CD14-positive monocyte (primary cell): ENCODE measurements at regions not wholly inside any gene's neighbourhood (a gene's known extent, or its start where the extent isn't known, plus 50 kb on each side); places are given as distances from the start of the nearest gene placed in this dataset.

Source experiments
- DNase-seq, 3 donors: peaks; one replicate each; pipeline ENCODE4 v3.0.0-alpha.2; 2011 to 2022
- H2AFZ ChIP-seq: 2 replicates; pipeline ENCODE4 v1.6.0; 2012; ENCODE audit warnings: mild to moderate bottlenecking, low read depth, low read length, inconsistent platforms; ENCODE audit not compliant: insufficient read depth, poor library complexity, severe bottlenecking
- H3K27ac ChIP-seq, 2 donors: 1 replicate in 1 of 2; 2 replicates in 1 of 2; pipeline ENCODE4 v1.5.1; 2012 to 2013; ENCODE audit warnings: low read length in 2 of 2, control low read depth in 1 of 2, inconsistent platforms in 1 of 2, low read depth in 1 of 2, mild to moderate bottlenecking in 1 of 2
- H3K27me3 ChIP-seq, 2 donors: one replicate each; pipeline versions ENCODE4 v1.6.0 to v1.6.1; 2011 to 2013; ENCODE audit warnings: low read length in 2 of 2; ENCODE audit not compliant: control insufficient read depth in 2 of 2, insufficient read depth in 2 of 2
- H3K36me3 ChIP-seq, 2 donors: replicated peaks in 1 of 2; 1 replicate in 1 of 2; 2 replicates in 1 of 2; pipeline versions ENCODE4 v1.5.1 to v1.6.1; 2012 to 2013; ENCODE audit warnings: low read length in 2 of 2, control low read depth in 1 of 2, inconsistent platforms in 1 of 2, mild to moderate bottlenecking in 1 of 2; ENCODE audit not compliant: insufficient read depth in 2 of 2, control insufficient read depth in 1 of 2
- H3K4me1 ChIP-seq, 2 donors: 1 replicate in 1 of 2; 2 replicates in 1 of 2; pipeline versions ENCODE4 v1.5.1 to v1.6.1; 2012 to 2013; ENCODE audit warnings: low read length in 2 of 2, control low read depth in 1 of 2, inconsistent platforms in 1 of 2, mild to moderate bottlenecking in 1 of 2, moderate library complexity in 1 of 2; ENCODE audit not compliant: insufficient read depth in 2 of 2, control insufficient read depth in 1 of 2
- H3K4me2 ChIP-seq: replicated peaks from 2 replicates; pipeline ENCODE3; 2012; ENCODE audit warnings: low read length, moderate library complexity, mild to moderate bottlenecking; ENCODE audit not compliant: poor library complexity, severe bottlenecking; ENCODE audit errors: extremely low read depth
- H3K4me3 ChIP-seq, 3 experiments: fragments of 200-600 bp in 1 of 3; sonication (generic) in 1 of 3; replicated peaks in 1 of 3; 1 replicate in 2 of 3; 2 replicates in 1 of 3; pipeline ENCODE4 v1.5.1; 2011 to 2013; ENCODE audit warnings: low read length in 3 of 3, mild to moderate bottlenecking in 3 of 3, control low read depth in 2 of 3, low read depth in 2 of 3, inconsistent platforms in 1 of 3, moderate library complexity in 1 of 3
- H3K79me2 ChIP-seq: 2 replicates; pipeline ENCODE4 v1.6.0; 2012; ENCODE audit warnings: mild to moderate bottlenecking, control low read depth, inconsistent platforms, low read length, moderate library complexity; ENCODE audit not compliant: insufficient read depth
- H3K9ac ChIP-seq: 2 replicates; pipeline ENCODE4 v1.6.0; 2017; ENCODE audit warnings: low read length, mild to moderate bottlenecking; ENCODE audit not compliant: insufficient read depth, poor library complexity, severe bottlenecking
- H3K9me3 ChIP-seq, 2 donors: replicated peaks in 1 of 2; 1 replicate in 1 of 2; 2 replicates in 1 of 2; pipeline versions ENCODE4 v1.5.1 to v1.6.1; 2012 to 2013; ENCODE audit warnings: low read length in 2 of 2, control low read depth in 1 of 2; ENCODE audit not compliant: control insufficient read depth in 1 of 2, insufficient read depth in 1 of 2
- H4K20me1 ChIP-seq: 2 replicates; pipeline ENCODE4 v1.6.0; 2012; ENCODE audit warnings: mild to moderate bottlenecking, low read length, control low read depth, moderate library complexity; ENCODE audit not compliant: insufficient read depth
- H3K27ac Mint-ChIP-seq, 7 donors: one replicate each; pipeline ENCODE4 v1.8.0; 2020; ENCODE audit warnings: mild to moderate bottlenecking in 7 of 7, mixed read lengths in 7 of 7, moderate library complexity in 6 of 7, inconsistent platforms in 2 of 7
- H3K27me3 Mint-ChIP-seq, 3 donors: one replicate each; pipeline ENCODE4 v1.8.0; 2021 to 2022; ENCODE audit warnings: low read depth in 3 of 3, mild to moderate bottlenecking in 3 of 3, mixed read lengths in 3 of 3, moderate library complexity in 3 of 3, inconsistent platforms in 1 of 3
- H3K36me3 Mint-ChIP-seq, 2 donors: one replicate each; pipeline ENCODE4 v1.8.0; 2020; ENCODE audit warnings: mixed read lengths in 2 of 2, inconsistent platforms in 1 of 2, mild to moderate bottlenecking in 1 of 2
- H3K4me1 Mint-ChIP-seq: one replicate; pipeline ENCODE4 v1.8.0; 2020; ENCODE audit warnings: mild to moderate bottlenecking, mixed read lengths
- H3K4me3 Mint-ChIP-seq, 2 donors: one replicate each; pipeline ENCODE4 v1.8.0; 2020; ENCODE audit warnings: mild to moderate bottlenecking in 2 of 2, mixed read lengths in 2 of 2, moderate library complexity in 1 of 2
- H3K9me3 Mint-ChIP-seq, 7 donors: one replicate each; pipeline ENCODE4 v1.8.0; 2020 to 2022; ENCODE audit warnings: mixed read lengths in 7 of 7, mild to moderate bottlenecking in 6 of 7, moderate library complexity in 6 of 7, inconsistent platforms in 2 of 7
- CTCF ChIP-seq: fragments of 200-600 bp; IDR thresholded peaks from one replicate; pipeline ENCODE4 v1.8.0; 2022; ENCODE audit warnings: antibody characterized with exemption, mild to moderate bottlenecking
- WGBS: methylation state at CpG from one replicate; pipeline ENCODE4 v1.1.5; 2013; ENCODE audit warnings: missing lambda C conversion rate; ENCODE audit not compliant: insufficient coverage; 5-methylcytosine and 5-hydroxymethylcytosine counted together
- intact Hi-C, 2 donors: fragments of 100-400 bp; cut with micrococcal nuclease; formaldehyde crosslinking; loops; one replicate each; pipeline versions ENCODE4 v1.15.0 to v1.15.1; 2023

GRCh38 chr13:50419331-50419865 is 404.2 kb downstream of the KCNRG start:
- Histone ChIP-seq H2AFZ (no peak overlapping the region), H3K4me1 (no peaks in the 10 kb centered on the region), H3K79me2 (no peaks in the 10 kb centered on the region), H3K4me3 (no peak overlapping the region), H3K27me3 (no peaks in the 10 kb centered on the region), H3K9me3 (peaks cover 0 to 6% of the 10 kb centered on the region in 2 donors), H3K36me3 (no peaks in the 10 kb centered on the region), H3K9ac (no peak overlapping the region), H4K20me1 (no peaks in the 10 kb centered on the region), H3K4me2 (no peak overlapping the region), H3K27ac (no peak overlapping the region)
- no CpG with 5 or more reads among the region's 2 CpGs for WGBS
- peaks cover 0 to 14% (median 4%) of the 10 kb centered on the region in 7 donors for H3K9me3 Mint-ChIP-seq
- peaks cover 0 to 2% (median 0%) of the 10 kb centered on the region in 3 donors for H3K27me3 Mint-ChIP-seq
- DNase-seq: no peak
- no peak overlapping the region for H3K4me3 Mint-ChIP-seq
- no peak overlapping the region for H3K27ac Mint-ChIP-seq
- TF ChIP-seq CTCF: no peak
- no peaks in the 10 kb centered on the region for H3K36me3 Mint-ChIP-seq
- intact Hi-C loops: no loop called here
- peaks cover 2% of the 10 kb centered on the region for H3K4me1 Mint-ChIP-seq

- Mint-ChIP-seq H3K4me1 (peaks cover 3% of the 10 kb centered on the region), H3K4me3 (no peak overlapping the region), H3K9me3 (peaks cover 0 to 13% (median 4%) of the 10 kb centered on the region in 7 donors), H3K27ac (no peak overlapping the region), H3K27me3 (peaks cover 0 to 2% (median 0%) of the 10 kb centered on the region in 3 donors), H3K36me3 (no peaks in the 10 kb centered on the region)
- 100% methylated on average over 1 of the region's 6 CpGs for WGBS
- intact Hi-C loops: no loop called here
- no peaks in the 10 kb centered on the region for H3K4me1 ChIP-seq
- H3K79me2 ChIP-seq: no peaks in the 10 kb centered on the region
- no peak for TF ChIP-seq CTCF
- H3K27me3 ChIP-seq: no peaks in the 10 kb centered on the region
- H3K9ac ChIP-seq: no peak overlapping the region
- peaks cover 0 to 6% of the 10 kb centered on the region in 2 donors for H3K9me3 ChIP-seq
- H3K4me2 ChIP-seq: no peak overlapping the region
- no peak overlapping the region for H3K27ac ChIP-seq
- DNase-seq: no peak
- H4K20me1 ChIP-seq: no peaks in the 10 kb centered on the region
- no peak overlapping the region for H3K4me3 ChIP-seq
- no peak overlapping the region for H2AFZ ChIP-seq
- no peaks in the 10 kb centered on the region for H3K36me3 ChIP-seq
Observed at GRCh38 chr13:50419896-50420295, 404.7 kb downstream of the KCNRG start.
